NCI-H82 treated with DMSO at 0.1 percent for 48 hours (cell line): ENCODE measurements at regions not wholly inside any gene's neighbourhood (a gene's known extent, or its start where the extent isn't known, plus 50 kb on each side); places are given as distances from the start of the nearest gene placed in this dataset.

ENCODE experiments used
- DNase-seq: peaks from one replicate; lab custom pipeline; 2025; ENCODE audit not compliant: unreplicated experiment; lab: John Stamatoyannopoulos, UW

DNA sequence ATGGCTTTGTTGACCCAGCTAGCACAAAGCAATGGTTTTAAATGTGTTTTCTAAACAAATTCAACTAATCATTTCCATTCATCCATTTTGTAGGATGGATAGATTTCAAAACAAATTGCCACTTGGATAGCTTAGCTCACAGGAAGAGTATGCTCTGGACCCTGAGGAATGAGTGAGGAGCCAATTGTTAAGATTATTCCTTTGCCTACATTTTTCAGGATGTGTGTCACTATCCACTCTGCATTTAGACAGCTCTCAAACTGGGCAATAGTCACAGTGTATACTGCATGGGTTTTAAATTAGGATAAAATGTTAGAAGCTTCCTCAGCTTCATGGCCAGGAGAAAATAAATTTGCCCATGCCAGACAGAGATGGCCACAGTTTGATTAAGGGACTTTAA, 605.6 kb upstream of the TEX47 start:
- no peak for DNase-seq

DNA sequence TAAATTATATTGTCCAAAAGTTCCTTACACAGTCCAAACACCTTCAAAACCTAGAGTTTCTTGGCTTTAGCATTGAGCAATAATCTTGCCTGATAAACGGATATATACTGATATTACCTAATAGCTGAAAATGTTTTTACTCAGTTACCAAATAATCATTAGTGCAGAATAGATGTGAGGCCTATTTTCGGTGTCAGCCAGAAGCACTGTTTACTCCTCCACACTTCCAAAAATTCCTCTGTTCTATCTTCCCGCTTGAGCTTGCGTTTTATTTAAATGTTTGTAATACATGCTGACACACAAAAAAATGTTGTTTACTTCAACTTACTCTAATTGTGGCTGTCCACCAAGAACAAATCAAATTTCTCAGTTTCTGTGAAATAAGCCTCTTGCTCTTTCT, 606.2 kb upstream of the TEX47 start:
- DNase-seq: no peak

DNA sequence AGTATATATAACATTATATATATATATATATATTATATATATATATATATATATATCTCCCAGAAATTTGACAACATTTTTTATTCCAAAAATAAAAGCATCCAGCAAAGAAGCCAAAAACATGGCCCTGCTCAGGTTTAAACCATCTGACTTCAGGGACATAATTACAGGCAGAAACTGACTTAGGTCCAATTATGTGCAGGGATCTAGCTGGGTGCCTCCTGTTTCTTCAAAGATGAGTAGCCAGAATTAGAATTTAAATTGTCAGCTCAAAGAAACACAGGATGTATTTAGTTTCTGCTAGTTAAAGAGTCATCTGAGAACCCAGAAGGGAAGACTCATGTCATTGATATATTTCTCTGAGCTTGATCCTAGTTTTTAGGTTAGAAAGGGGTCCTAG, 656.4 kb upstream of the TEX47 start:
- no peak for DNase-seq

DNA sequence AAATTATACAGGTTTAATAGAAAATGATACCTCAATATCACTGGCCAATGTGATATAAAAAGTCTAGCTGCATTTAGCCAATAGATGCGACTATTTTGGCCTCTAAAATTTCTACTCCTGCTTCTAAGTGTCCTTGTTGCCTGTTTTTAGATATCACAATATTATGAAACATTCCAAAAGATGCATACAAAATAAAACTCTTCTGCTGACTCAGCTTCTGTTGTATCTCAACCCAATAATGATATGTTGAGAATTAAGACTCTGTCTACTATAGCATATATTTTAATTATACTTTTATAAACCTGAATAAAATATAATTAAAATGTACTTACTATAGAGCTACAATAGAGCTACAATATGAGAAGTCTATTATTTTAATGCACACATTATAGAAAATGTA, 661.0 kb upstream of the TEX47 start:
- no peak for DNase-seq

GRCh38 chr7:89458114-89458513, 662.6 kb upstream of the TEX47 start:
- DNase-seq: no peak

DNA sequence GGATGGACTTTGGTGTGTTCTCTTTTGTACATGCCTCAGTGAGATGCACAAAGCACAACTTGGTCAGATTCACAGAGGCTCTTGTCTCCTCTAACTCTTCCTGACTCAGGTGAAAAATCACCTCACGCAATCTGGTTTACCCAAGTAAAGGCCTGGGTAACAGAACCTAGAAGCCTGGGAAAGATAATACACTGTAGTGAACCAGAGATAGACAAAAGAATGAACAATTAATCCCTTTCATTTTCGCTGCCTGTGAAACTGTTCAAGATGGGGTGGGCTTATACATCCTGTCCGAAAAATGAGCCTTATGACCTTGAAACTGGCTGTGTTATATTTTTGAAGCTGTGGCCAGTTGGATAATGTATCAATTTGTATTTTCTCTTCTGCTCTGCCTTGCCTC, 678.9 kb upstream of the TEX47 start:
- no peak for DNase-seq

DNA sequence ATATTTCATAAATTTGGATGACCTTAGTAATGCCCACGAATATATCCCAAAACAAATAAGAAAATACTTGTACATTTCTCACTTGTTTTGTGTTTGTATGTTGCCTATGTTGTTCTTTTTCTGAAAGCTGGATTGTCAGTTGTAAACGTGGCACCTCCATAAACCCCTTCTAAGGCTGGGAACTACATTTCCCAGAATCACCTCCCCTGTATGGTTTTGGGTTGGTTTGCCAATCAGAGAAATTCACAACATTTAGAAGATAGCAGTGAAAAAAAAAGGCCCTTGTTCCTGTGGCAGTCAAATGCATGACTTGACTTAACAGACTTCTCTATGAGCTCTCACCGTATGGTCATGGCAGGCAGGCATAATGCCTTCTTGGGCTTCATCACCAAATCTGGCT, 676.3 kb upstream of the STEAP1 start:
- no peak for DNase-seq

DNA sequence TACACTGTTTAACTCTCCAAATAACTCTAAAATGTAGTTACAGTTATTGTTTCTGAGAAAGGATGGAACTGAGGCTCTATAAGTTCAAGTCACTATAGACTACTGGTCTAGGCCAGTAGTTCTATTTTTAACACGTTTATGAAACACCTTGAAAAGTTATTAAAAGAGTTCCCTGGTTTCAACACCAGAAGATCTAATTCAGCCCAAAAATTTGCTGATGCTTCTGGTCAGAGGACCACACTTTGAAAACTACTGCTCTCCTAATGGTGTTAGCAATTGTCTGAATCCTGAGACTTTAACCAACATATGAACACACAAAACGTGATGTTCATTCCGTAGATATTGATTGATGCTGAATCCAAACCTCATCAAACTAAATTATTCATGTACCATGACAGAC, 658.6 kb upstream of the STEAP1 start:
- DNase-seq: no peak

- no peak for DNase-seq
Measured at GRCh38 chr7:89500084-89500483, 654.2 kb upstream of the STEAP1 start.

DNA sequence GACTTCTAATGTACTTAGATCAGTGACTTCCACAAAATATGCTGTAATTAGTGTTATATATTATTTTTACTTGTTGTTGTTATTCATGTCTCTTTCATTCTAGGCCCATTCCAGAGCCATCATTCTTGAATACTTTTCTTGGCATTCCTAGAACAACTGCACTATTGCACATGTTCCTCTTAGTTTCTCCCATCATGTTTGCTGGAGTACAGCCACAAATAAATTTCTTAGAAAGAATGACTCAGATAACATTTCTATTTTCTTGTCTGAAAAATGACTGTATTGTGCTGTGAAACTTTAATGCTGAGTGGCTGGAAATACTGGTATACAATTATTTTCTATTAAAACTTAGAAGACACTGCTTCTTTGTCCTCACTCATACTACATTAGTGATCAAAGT, 651.0 kb upstream of the STEAP1 start:
- DNase-seq: no peak

GRCh38 chr7:89507034-89507433, 647.2 kb upstream of the STEAP1 start:
- DNase-seq: no peak

DNA sequence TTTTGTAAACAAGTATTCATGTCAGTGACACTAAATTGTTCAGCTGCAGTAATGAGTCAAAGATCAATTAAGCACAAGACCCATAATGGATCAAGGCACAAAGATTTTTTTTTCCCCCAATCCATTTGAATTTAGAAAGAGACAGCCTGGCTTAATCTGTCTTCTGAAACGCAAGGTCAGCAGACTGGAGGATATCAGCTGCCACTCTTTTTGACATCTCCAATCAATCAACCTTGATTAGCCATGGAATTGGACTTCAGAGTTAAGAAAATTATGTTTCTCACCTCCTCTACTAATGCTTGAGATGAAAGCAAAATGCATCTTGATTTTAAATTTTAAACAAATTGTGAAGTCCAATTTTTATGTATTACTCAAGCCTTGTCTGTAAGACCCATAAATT, 642.4 kb upstream of the STEAP1 start:
- DNase-seq: peak; percentile 62

DNA sequence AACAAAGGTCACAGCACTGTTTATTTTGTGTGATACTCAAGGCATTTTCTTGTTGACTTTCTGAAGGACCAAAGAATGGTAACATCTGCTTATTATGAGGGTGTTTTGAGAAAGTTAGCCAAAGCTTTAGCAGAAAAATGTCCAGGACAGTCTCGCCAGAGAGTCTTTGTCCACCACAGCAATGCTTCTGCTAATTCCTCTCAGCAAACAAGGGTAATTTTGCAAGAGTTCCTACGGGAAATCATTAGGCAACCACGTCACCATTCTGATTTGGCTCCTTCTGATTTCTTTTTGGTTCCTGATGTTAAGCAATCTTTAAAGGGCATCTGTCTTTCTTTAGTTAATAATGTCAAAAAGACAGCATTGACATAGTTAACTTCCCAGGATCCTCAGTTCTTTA, 639.3 kb upstream of the STEAP1 start:
- no peak for DNase-seq

GRCh38 chr7:89517815-89518214, 636.5 kb upstream of the STEAP1 start:
- DNase-seq: no peak

DNA sequence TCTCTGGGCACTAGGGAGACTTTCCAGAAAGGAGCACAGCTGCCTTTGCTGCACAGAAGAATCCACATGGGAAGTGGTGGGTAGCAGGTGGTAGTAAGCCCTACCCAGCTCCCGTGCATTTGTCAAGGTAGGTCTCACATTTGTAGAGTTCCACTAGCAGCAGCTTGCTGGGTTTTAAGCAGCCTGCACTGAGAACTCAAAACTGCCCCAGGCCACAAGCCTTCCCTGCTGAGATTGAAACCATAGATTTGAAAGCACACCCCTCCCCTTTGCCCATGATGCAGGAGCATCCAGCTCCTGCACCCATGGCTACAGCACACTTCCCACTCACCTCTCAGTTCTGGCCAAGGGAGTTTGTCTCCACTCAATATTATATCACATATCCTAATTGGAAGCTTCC, 604.5 kb upstream of the STEAP1 start:
- DNase-seq: no peak

DNA sequence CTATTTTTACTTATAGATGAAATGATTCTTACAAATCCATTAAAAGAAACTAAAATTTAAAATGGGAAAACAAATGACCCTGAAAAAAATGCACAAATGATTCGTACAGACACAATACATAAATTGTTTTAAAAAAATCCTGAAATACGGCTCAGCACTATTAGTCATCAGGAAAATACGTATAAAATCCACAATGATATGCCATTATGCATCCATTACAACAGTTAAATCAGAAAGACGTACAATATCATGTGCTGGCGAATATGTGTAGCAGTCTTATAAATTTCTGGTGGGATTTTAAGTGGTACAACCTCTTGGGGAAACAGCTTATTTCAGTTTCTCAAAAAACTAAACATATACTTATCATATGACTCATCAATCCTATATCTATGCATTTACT, 600.1 kb upstream of the STEAP1 start:
- DNase-seq: no peak

DNA sequence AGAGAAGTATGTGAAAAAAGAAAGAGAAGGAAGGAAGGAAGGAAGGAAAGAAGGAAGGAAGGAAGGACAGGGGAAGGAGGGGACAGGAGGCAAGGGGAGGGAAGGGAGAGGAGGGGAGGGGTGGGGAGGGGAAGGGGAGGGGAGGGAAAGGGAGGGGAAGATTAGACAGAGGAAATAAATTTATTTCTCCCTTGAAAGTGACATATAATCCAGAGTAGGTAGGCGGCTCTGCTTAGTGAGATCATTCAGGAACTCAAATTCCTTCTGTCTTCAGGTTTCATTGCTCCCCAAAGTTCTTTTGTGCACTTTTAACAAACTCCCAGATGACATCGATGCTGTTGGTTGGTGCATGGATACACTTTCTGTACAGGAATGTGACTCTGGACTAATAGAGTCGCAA, 594.7 kb upstream of the STEAP1 start:
- no peak for DNase-seq

GRCh38 chr7:89563597-89563996, 590.7 kb upstream of the STEAP1 start:
- no peak for DNase-seq

GRCh38 chr7:89584896-89585295, 569.4 kb upstream of the STEAP1 start:
- no peak for DNase-seq

GRCh38 chr7:89593125-89593524, 561.1 kb upstream of the STEAP1 start:
- DNase-seq: no peak

DNA sequence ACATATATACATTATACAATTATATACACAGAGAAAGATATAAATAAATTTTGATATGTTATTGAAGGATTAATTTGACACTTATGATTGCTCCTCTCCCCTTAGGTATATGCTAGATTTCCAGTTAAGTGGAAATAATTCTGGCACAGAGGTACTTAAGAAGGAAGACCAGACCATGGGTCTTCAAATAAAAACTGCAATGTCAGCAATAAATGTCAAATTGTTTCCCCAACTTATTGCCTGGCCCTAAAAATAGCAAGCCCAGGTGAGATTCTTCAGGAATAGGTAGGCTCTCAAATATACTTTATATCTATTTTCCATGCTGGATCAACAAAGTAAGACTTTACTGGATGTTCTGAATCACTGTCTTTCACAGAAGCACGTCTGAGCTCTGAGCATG, 551.3 kb upstream of the STEAP1 start:
- DNase-seq: no peak

DNA sequence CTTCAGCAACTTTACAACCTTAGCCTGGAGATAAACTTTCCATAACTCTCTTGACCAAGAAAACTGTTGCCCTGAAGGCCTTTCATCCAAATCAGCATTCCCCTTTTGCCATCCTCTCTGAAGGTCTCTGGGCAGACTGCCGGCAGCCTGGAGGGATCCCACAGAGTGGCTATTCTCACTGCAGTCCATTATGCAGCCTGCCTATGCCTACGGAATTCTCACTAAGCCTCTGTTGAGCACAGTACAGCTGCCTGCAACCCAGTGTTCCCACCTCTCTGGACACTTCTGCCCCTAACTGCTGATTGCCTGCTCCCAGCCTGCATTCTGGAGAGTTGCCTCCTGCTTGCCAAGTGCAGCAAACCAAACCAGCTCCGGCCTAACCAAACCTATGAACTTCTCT, 548.9 kb upstream of the STEAP1 start:
- DNase-seq: no peak

GRCh38 chr7:89606511-89606910, 547.8 kb upstream of the STEAP1 start:
- no peak for DNase-seq

- DNase-seq: no peak
Measured at GRCh38 chr7:89607792-89608191, 546.5 kb upstream of the STEAP1 start.
